HG03095 (cell line): ENCODE measurements at regions not wholly inside any gene's neighbourhood (a gene's known extent, or its start where the extent isn't known, plus 50 kb on each side); places are given as distances from the start of the nearest gene placed in this dataset.
"Not testable (repeated sequence)": the region's sequence is repeated elsewhere in the genome, so short reads cannot be mapped to it uniquely, and the experiment has no call there.

Source experiments
- ATAC-seq: cut with Tn5 transposase; IDR thresholded peaks from one replicate; pipeline ENCODE4 v1.9.1; 2021; ENCODE audit warnings: moderate library complexity; ENCODE audit not compliant: unreplicated experiment

GRCh38 chrX:65451663-65452062 lies 82.9 kb downstream of the LAS1L start:
- peak; percentile 65 for ATAC-seq

GRCh38 chrX:65420154-65420553 lies 114.4 kb downstream of the LAS1L start:
- ATAC-seq, result no peak

DNA sequence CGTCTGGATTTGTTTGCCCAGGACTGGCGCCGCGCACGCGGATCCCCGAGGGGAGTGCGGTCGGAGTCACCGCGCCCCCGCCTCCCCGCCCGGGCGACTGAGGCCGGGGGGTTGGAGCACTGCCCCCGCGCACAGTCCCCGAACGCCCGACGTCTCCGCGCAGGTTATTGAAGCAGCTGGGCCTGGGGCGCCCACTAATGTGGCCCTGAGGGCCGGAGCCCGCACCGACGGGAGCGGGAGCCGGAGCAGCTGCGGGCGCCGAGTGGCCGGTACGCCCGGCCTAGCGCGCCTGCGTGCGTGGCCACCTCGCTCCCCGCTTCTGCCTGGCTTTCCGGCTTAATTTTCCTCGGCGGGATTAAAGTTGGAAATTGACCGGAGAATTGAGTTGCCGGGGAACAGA lies 126.9 kb downstream of the LAS1L start:
- ATAC-seq, result not testable (repeated sequence)

DNA sequence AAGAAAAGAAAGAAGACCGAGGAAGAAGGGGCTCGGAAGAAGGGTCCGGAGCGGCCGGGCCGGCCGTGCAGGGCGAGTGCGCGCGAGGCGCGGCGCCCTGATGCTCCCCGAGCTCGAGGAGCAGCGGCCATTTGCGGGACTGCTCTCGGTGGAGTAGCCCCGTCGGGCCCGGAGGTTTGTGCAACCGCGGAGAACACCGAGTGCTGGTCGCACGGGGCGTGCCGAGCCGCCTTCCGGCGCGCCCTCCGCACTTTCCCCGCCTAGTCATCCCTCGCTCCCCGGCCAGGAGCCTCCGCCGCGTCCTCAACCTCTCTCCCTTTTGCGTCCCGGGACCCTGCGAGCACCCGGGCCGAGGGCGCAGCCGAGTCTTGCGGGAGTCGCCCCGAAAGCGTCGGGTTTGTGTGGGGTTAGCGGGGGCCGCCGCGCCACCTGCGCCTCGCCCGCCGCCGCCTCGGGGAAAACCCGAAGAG lies 127.4 kb downstream of the LAS1L start:
- no peak for ATAC-seq

GRCh38 chrX:65406532-65406931 lies 128.1 kb downstream of the LAS1L start:
- ATAC-seq, result no peak

GRCh38 chrX:65392284-65392683 lies 142.3 kb downstream of the LAS1L start:
- ATAC-seq, result no peak

GRCh38 chrX:65389120-65389519 lies 145.5 kb downstream of the LAS1L start:
- not testable (repeated sequence) for ATAC-seq
